ENCODE measurements at regions not wholly inside any gene's neighbourhood (a gene's known extent, or its start where the extent isn't known, plus 50 kb on each side); places are given as distances from the start of the nearest gene placed in this dataset.
A peak's percentile ranks its signal among the peaks of the same experiment; 100 is the strongest.

- no peak for DNase-seq
- H3K27me3 ChIP-seq, result 0 out of 2 replicates have a peak, but pooled peaks cover 3% of the 10 kb centered on the region
Observed at GRCh38 chr15:69730281-69731080, 277.9 kb downstream of the RPLP1 start.

GRCh38 chr15:69731081-69731330 is 278.4 kb downstream of the RPLP1 start:
- no peak for DNase-seq
- Histone ChIP-seq H3K27me3 (0 out of 2 replicates have a peak, but pooled peaks cover 3% of the 10 kb centered on the region), H3K9me3 (no peaks in the 10 kb centered on the region), H3K36me3 (no peaks in the 10 kb centered on the region), H3K4me3 (no peak overlapping the region)

More at GRCh38 chr15:69730281-69731080, 277.9 kb downstream of the RPLP1 start:
- no peaks in the 10 kb centered on the region for H3K36me3 ChIP-seq
- H3K9me3 ChIP-seq, result no peaks in the 10 kb centered on the region
- no peak overlapping the region for H3K4me3 ChIP-seq

DNA sequence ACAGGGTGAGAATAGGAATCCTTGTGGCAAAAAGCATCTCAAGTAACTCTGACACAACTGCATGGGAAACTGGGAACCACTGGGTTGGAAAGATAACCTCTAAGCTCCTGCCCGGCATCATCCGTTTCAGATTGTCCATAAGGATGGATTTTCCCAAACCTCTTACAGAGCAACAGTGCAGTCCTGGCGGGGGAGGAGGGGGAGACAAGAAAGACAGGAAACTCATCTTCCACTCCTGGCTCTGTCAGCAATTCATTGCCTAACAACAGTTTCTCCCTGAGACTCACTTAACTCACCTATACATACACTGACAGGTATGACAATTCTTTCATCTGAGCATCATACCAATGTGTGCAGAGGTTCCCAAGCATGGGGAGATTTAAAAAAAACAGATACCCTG is 279.0 kb downstream of the RPLP1 start:
- no peak overlapping the region for H3K4me3 ChIP-seq
- H3K9me3 ChIP-seq, result no peaks in the 10 kb centered on the region
- H3K36me3 ChIP-seq, result no peaks in the 10 kb centered on the region
- no peak for DNase-seq
- H3K27me3 ChIP-seq, result 0 out of 2 replicates have a peak, but pooled peaks cover 3% of the 10 kb centered on the region

DNA sequence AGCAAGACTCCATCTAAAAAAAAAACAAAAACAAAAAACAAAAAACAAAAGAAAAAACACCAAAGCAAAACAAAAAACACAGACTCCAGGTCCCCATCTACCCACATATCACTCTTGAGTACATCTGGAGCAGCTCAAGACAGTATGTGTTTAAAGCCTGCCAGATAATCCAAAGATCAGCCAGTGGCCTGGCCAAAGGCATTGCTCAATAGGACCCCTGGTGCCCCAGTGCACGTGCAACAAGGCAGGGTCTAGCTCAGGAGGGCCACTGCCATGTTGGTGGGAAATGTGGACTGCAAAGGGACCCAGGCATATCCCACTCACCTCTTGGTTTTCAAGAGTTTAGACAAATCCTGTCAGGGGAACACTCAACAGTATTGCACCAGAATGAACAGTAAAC is 279.5 kb downstream of the RPLP1 start:
- Histone ChIP-seq H3K36me3 (no peaks in the 10 kb centered on the region), H3K27me3 (peaks cover 3% of the 10 kb centered on the region; the same call in 1 of the 2 replicates), H3K9me3 (no peaks in the 10 kb centered on the region), H3K4me3 (no peak overlapping the region)
- DNase-seq, result no peak

DNA sequence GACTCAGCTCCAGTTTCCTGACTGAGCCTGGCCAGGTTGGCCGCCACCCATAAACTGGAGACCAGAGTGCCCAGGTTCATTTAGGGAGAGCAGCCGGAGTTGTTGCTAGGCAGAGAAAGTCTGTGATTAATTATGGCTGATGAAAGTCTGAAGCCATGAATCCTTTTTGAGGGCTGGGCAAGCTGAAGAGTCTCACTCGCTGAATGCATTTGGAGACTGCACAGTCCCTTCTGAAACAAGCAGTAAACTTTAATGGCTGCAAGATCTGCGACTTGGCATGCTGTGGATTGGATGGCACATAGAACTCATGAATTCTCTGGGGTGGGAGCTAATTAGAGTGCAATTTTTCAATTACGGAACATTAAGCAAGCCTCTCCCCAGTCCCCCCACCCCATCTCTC is 282.1 kb downstream of the RPLP1 start:
- Histone ChIP-seq H3K27me3 (peaks cover 3% of the 10 kb centered on the region; the same call in 1 of the 2 replicates), H3K4me3 (no peak overlapping the region)
- DNase-seq, result no peak

GRCh38 chr15:69735121-69735520 is 282.5 kb downstream of the RPLP1 start:
- Histone ChIP-seq H3K27me3 (peaks cover 3% of the 10 kb centered on the region; the same call in 1 of the 2 replicates), H3K4me3 (no peak overlapping the region)
- DNase-seq, result no peak

More for the DNA sequence above, 282.1 kb downstream of the RPLP1 start:
- H3K9me3 ChIP-seq, result no peaks in the 10 kb centered on the region
- H3K36me3 ChIP-seq, result no peaks in the 10 kb centered on the region

GRCh38 chr15:69736161-69736560 is 283.5 kb downstream of the RPLP1 start:
- Histone ChIP-seq H3K27me3 (peaks cover 3% of the 10 kb centered on the region; the same call in 1 of the 2 replicates), H3K36me3 (no peaks in the 10 kb centered on the region), H3K4me3 (no peak overlapping the region), H3K9me3 (no peaks in the 10 kb centered on the region)
- DNase-seq, result no peak

More at GRCh38 chr15:69735121-69735520, 282.5 kb downstream of the RPLP1 start:
- H3K36me3 ChIP-seq, result no peaks in the 10 kb centered on the region
- no peaks in the 10 kb centered on the region for H3K9me3 ChIP-seq

- Histone ChIP-seq H3K27me3 (peaks cover 3% of the 10 kb centered on the region; the same call in 1 of the 2 replicates), H3K9me3 (no peaks in the 10 kb centered on the region)
- DNase-seq, result no peak
Observed at GRCh38 chr15:69737916-69738315, 285.3 kb downstream of the RPLP1 start.

GRCh38 chr15:69740684-69741083 is 288.1 kb downstream of the RPLP1 start:
- H3K27me3 ChIP-seq, result peaks cover 2% of the 10 kb centered on the region; the same call in 1 of the 2 replicates
- H3K4me3 ChIP-seq, result no peak overlapping the region
- H3K9me3 ChIP-seq, result no peaks in the 10 kb centered on the region
- DNase-seq, result no peak
- H3K36me3 ChIP-seq, result no peaks in the 10 kb centered on the region

More at GRCh38 chr15:69737916-69738315, 285.3 kb downstream of the RPLP1 start:
- Histone ChIP-seq H3K36me3 (no peaks in the 10 kb centered on the region), H3K4me3 (no peak overlapping the region)

- DNase-seq, result peak; percentile 46
- Histone ChIP-seq H3K4me3 (no peak overlapping the region), H3K27me3 (0 out of 2 replicates have a peak, but pooled peaks cover 2% of the 10 kb centered on the region), H3K9me3 (no peaks in the 10 kb centered on the region), H3K36me3 (no peaks in the 10 kb centered on the region)
Observed at GRCh38 chr15:69742361-69742760, 289.7 kb downstream of the RPLP1 start.

DNA sequence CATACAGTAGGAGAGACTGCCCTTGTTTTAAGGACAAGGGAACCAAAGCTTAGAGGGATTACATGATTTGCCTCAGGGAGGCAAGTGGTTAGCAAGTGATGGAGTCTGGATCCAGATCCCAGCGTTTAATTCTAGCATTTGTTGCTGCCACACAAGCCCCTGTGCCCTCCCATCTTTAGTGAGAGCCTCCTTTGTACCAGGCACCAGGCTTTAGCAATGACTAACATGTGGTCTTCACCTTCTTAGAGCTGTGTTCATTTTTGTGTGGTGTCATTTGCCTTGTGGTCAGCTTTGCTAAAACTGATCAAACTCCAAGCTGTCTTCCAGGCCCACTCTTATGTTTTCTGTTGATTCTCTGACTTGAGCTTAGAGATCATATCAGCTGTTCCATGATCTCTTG is 290.5 kb downstream of the RPLP1 start:
- Histone ChIP-seq H3K27me3 (0 out of 2 replicates have a peak, but pooled peaks cover 2% of the 10 kb centered on the region), H3K36me3 (no peaks in the 10 kb centered on the region), H3K9me3 (no peaks in the 10 kb centered on the region), H3K4me3 (no peak overlapping the region)
- DNase-seq, result no peak

DNA sequence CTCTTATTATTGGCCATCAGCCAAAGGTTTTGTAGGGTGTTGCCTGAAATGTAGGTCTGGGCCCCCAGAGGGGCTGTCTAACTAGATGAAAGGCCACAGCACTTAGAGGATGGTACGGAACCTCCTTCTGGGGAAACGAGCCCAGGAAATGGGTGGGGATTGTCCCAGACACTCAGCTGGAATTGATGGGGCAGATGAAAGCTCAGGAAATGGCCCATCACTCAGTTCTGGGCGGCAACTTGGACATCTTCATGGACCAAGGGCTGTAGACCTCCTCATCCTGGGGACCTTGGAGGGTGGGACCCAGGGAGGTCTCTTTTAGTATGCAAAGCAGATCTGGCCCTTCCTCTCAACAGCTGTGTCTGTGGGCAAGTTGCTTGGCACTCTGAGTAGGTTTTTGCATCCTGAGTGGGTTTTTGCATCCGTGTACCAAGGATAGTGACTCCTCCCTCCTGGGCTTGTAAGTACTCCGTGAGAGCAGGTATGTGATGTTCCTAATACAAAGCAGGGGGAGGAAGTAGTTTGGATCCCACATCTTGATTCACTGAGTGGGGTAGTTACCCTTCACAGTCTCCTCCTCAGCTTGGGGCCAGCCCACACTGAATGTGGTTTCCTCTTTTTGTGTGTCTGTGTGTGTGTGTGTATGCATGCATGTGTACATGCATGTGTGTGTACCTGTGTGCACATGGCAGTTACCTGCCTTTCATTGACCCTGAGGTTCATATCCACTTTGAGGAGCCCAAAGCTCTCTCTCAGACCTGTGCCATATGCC is 292.0 kb downstream of the RPLP1 start:
- Histone ChIP-seq H3K27me3 (0 out of 2 replicates have a peak, but pooled peaks cover 2% of the 10 kb centered on the region), H3K4me3 (no peak overlapping the region)

GRCh38 chr15:69747193-69747592 is 294.6 kb downstream of the RPLP1 start:
- Histone ChIP-seq H3K27me3 (0 out of 2 replicates have a peak, but pooled peaks cover 2% of the 10 kb centered on the region), H3K4me3 (no peak overlapping the region), H3K9me3 (0 out of 2 replicates have a peak, but pooled peaks cover 3% of the 10 kb centered on the region), H3K36me3 (no peaks in the 10 kb centered on the region)
- no peak for DNase-seq

More for the DNA sequence above, 292.0 kb downstream of the RPLP1 start:
- Histone ChIP-seq H3K9me3 (no peaks in the 10 kb centered on the region), H3K36me3 (no peaks in the 10 kb centered on the region)
- no peak for DNase-seq

- Histone ChIP-seq H3K9me3 (peaks cover 10% of the 10 kb centered on the region), H3K4me3 (no peak overlapping the region), H3K36me3 (no peaks in the 10 kb centered on the region), H3K27me3 (0 out of 2 replicates have a peak, but pooled peaks cover 2% of the 10 kb centered on the region)
- no peak for DNase-seq
Observed at GRCh38 chr15:69748131-69748530, 295.5 kb downstream of the RPLP1 start.

- no peaks in the 10 kb centered on the region for H3K36me3 ChIP-seq
- DNase-seq, result no peak
- H3K27me3 ChIP-seq, result 0 out of 2 replicates have a peak, but pooled peaks cover 2% of the 10 kb centered on the region
- no peak overlapping the region for H3K4me3 ChIP-seq
- peaks cover 13% of the 10 kb centered on the region for H3K9me3 ChIP-seq
Observed at GRCh38 chr15:69748576-69749185, 296.1 kb downstream of the RPLP1 start.

DNA sequence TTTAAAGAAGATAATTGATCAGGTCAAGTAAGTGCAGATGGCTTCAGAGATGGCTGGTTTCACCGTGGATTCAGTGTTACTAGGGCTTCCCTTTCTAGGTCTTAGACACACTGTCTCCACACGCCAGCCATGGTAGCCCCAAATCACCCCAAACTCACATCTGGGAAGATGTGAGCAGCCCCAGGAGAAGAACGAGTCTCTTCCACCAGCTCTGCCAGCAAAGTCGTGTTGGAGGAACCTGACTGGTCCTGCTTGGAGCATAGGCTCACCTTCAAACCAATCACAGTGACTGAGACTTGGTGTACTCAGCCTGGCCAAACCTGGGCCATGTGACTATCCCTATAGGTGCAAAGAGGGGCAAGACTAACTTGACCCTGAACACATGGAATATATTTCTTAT is 296.7 kb downstream of the RPLP1 start:
- H3K27me3 ChIP-seq, result 0 out of 2 replicates have a peak, but pooled peaks cover 2% of the 10 kb centered on the region
- H3K9me3 ChIP-seq, result peaks cover 15% of the 10 kb centered on the region
- H3K36me3 ChIP-seq, result no peaks in the 10 kb centered on the region
- DNase-seq, result no peak
- H3K4me3 ChIP-seq, result no peak overlapping the region

DNA sequence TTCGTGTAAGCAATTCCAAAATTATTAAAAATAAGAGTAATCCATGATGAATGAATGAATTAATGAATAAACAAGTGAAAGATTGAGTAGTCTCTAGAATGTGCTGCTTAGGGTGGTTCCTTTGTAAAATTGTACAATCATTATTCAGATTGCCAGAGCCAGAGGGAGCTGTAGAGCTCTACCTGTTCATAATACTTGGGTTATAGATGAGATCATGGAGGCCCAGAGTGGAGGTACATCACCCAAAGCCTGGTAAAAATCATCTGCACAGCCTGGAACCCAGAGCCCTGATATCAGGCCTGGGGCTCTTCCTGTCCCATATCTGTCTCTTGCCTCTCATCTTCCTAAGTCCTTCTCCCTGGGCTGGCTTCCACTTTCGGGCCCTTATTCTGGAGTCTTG is 297.2 kb downstream of the RPLP1 start:
- H3K36me3 ChIP-seq, result no peaks in the 10 kb centered on the region
- no peak for DNase-seq
- H3K27me3 ChIP-seq, result no peaks in the 10 kb centered on the region
- no peak overlapping the region for H3K4me3 ChIP-seq
- H3K9me3 ChIP-seq, result peaks cover 15% of the 10 kb centered on the region

Data from MG63 (cell line).